WTC11 (cell line): ENCODE measurements at regions not wholly inside any gene's neighbourhood (a gene's known extent, or its start where the extent isn't known, plus 50 kb on each side); places are given as distances from the start of the nearest gene placed in this dataset.

Experiments
- ATAC-seq: fragments of 200-7000 bp; cut with Tn5 transposase; 2 replicates; pipeline ENCODE4 v1.10.0; 2021; ENCODE audit warnings: mild to moderate bottlenecking, moderate library complexity
- CTCF ChIA-PET: fragments of 300-600 bp; sonication (Branson Sonifier 250); formaldehyde crosslinking; loops from one replicate; lab custom pipeline; 2021; ENCODE audit warnings: antibody characterized with exemption; lab: Charles Lee
- POLR2A ChIA-PET: fragments of 350-600 bp; sonication (Branson Sonifier 250); formaldehyde crosslinking; loops from one replicate; lab custom pipeline; 2021; ENCODE audit warnings: antibody characterized with exemption; lab: Charles Lee
- DNase-seq: peaks from one replicate; pipeline ENCODE4 v3.0.0; 2021; ENCODE audit warnings: low spot score
- H3K27ac Mint-ChIP-seq: 2 replicates; pipeline ENCODE4 v1.8.0; 2021; ENCODE audit warnings: mixed read lengths
- H3K27me3 Mint-ChIP-seq: 2 replicates; pipeline ENCODE4 v1.8.0; 2021; ENCODE audit warnings: low read depth, mild to moderate bottlenecking, moderate library complexity, mixed read lengths
- H3K36me3 Mint-ChIP-seq: 2 replicates; pipeline ENCODE4 v1.8.0; 2021; ENCODE audit warnings: mixed read lengths
- H3K4me1 Mint-ChIP-seq: 2 replicates; pipeline ENCODE4 v1.8.0; 2022; ENCODE audit warnings: mixed read lengths
- H3K4me3 Mint-ChIP-seq: 2 replicates; pipeline ENCODE4 v1.8.0; 2021; ENCODE audit warnings: mild to moderate bottlenecking, moderate library complexity, mixed read lengths
- H3K9me3 Mint-ChIP-seq: 2 replicates; pipeline ENCODE4 v1.8.0; 2021; ENCODE audit warnings: mixed read lengths
- AFF4 ChIP-seq: sonication (generic); formaldehyde crosslinking; IDR thresholded peaks from 2 replicates; pipeline ENCODE4 v1.8.1; 2023; ENCODE audit warnings: mild to moderate bottlenecking, missing genetic modification reagents, borderline replicate concordance
- CBFB ChIP-seq: sonication (generic); formaldehyde crosslinking; IDR thresholded peaks from 2 replicates; pipeline ENCODE4 v1.8.1; 2022; ENCODE audit warnings: mild to moderate bottlenecking, low read depth, missing genetic modification reagents
- EMX1 ChIP-seq: fragments of 250-450 bp; sonication (Bioruptor Pico); IDR thresholded peaks from 2 replicates; pipeline ENCODE4 v1.8.0; 2021; ENCODE audit warnings: mild to moderate bottlenecking
- GABPB1 ChIP-seq: sonication (generic); formaldehyde crosslinking; IDR thresholded peaks from 2 replicates; pipeline ENCODE4 v1.8.1; 2023; ENCODE audit warnings: mild to moderate bottlenecking, missing genetic modification reagents
- MYBL2 ChIP-seq: sonication (generic); formaldehyde crosslinking; IDR thresholded peaks from 2 replicates; pipeline ENCODE4 v1.8.1; 2023; ENCODE audit warnings: mild to moderate bottlenecking, moderate library complexity, missing genetic modification reagents
- NR1H2 ChIP-seq: sonication (generic); formaldehyde crosslinking; IDR thresholded peaks from 2 replicates; pipeline ENCODE4 v1.9.0; 2021; ENCODE audit warnings: mild to moderate bottlenecking, moderate library complexity, missing genetic modification reagents
- OVOL2 ChIP-seq: fragments of 250-450 bp; sonication (Bioruptor Pico); IDR thresholded peaks from 2 replicates; pipeline ENCODE4 v1.9.0; 2021; ENCODE audit warnings: mild to moderate bottlenecking, borderline replicate concordance
- RELA ChIP-seq: sonication (generic); formaldehyde crosslinking; IDR thresholded peaks from 2 replicates; pipeline ENCODE4 v1.8.1; 2022; ENCODE audit warnings: missing genetic modification reagents, mild to moderate bottlenecking, borderline replicate concordance
- RORB ChIP-seq: fragments of 250-450 bp; sonication (Bioruptor Pico); IDR thresholded peaks from 2 replicates; pipeline ENCODE4 v1.9.0; 2021; ENCODE audit warnings: mild to moderate bottlenecking
- SMAD3 ChIP-seq: sonication (generic); formaldehyde crosslinking; IDR thresholded peaks from 2 replicates; pipeline ENCODE4 v1.8.0; 2022; ENCODE audit warnings: missing genetic modification reagents, mild to moderate bottlenecking, borderline replicate concordance
- SOX15 ChIP-seq: fragments of 250-450 bp; sonication (Bioruptor Pico); IDR thresholded peaks from 2 replicates; pipeline ENCODE4 v1.9.0; 2021; ENCODE audit warnings: mild to moderate bottlenecking
- TCF7 ChIP-seq: sonication (generic); formaldehyde crosslinking; IDR thresholded peaks from 2 replicates; pipeline ENCODE4 v1.8.0; 2022; ENCODE audit warnings: mild to moderate bottlenecking, low read depth, missing genetic modification reagents, moderate library complexity
- TEAD4 ChIP-seq: sonication (generic); formaldehyde crosslinking; IDR thresholded peaks from 2 replicates; pipeline ENCODE4 v1.8.0; 2022; ENCODE audit warnings: mild to moderate bottlenecking, missing genetic modification reagents
- ZNF138 ChIP-seq: sonication (generic); formaldehyde crosslinking; conservative IDR thresholded peaks from 2 replicates; pipeline ENCODE4 v1.8.1; 2022; ENCODE audit warnings: mild to moderate bottlenecking, moderate library complexity, missing genetic modification reagents
- ZNF281 ChIP-seq: sonication (generic); formaldehyde crosslinking; IDR thresholded peaks from 2 replicates; pipeline ENCODE4 v1.8.0; 2023; ENCODE audit warnings: mild to moderate bottlenecking, missing genetic modification reagents
- ZNF532 ChIP-seq: fragments of 250-450 bp; sonication (Bioruptor Pico); IDR thresholded peaks from 2 replicates; pipeline ENCODE4 v1.9.0; 2021; ENCODE audit warnings: mild to moderate bottlenecking, borderline replicate concordance
- TF ChIP-seq, protein P1 (sequence below): fragments of 250-450 bp; sonication (Bioruptor Pico); IDR thresholded peaks from 2 replicates; pipeline ENCODE4 v2.1.2; 2022; ENCODE audit warnings: mild to moderate bottlenecking, moderate library complexity

GRCh38 chr6:78594668-78595066 lies 272.7 kb upstream of the IRAK1BP1 start:
- Mint-ChIP-seq H3K4me1 (no peaks in the 10 kb centered on the region), H3K9me3 (peaks cover 13% of the 10 kb centered on the region), H3K27me3 (no peaks in the 10 kb centered on the region), H3K36me3 (peaks cover 4% of the 10 kb centered on the region; the same call in 1 of the 2 replicates), H3K27ac (no peak overlapping the region), H3K4me3 (no peak overlapping the region)
- no peak for ATAC-seq
- DNase-seq: no peak
- ChIA-PET CTCF (no interaction called here), POLR2A (no interaction called here)
- TF ChIP-seq TCF7 (CRISPR knock-in tag): no peak
- no peak for TF ChIP-seq OVOL2 (CRISPR knock-in tag)
- TF ChIP-seq, protein P1, sequence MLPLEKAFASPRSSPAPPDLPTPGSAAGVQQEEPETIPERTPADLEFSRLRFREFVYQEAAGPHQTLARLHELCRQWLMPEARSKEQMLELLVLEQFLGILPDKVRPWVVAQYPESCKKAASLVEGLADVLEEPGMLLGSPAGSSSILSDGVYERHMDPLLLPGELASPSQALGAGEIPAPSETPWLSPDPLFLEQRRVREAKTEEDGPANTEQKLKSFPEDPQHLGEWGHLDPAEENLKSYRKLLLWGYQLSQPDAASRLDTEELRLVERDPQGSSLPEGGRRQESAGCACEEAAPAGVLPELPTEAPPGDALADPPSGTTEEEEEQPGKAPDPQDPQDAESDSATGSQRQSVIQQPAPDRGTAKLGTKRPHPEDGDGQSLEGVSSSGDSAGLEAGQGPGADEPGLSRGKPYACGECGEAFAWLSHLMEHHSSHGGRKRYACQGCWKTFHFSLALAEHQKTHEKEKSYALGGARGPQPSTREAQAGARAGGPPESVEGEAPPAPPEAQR (CRISPR knock-in tag): no peak
- TF ChIP-seq RELA (CRISPR knock-in tag): no peak
- no peak for TF ChIP-seq CBFB (CRISPR knock-in tag)
- TF ChIP-seq SOX15 (CRISPR knock-in tag): no peak
- no peak for TF ChIP-seq MYBL2 (CRISPR knock-in tag)
- no peak for TF ChIP-seq RORB (CRISPR knock-in tag)
- no peak for TF ChIP-seq TEAD4 (CRISPR knock-in tag)
- no peak for TF ChIP-seq AFF4 (CRISPR knock-in tag)
- TF ChIP-seq ZNF532 (CRISPR knock-in tag): no peak
- TF ChIP-seq NR1H2 (CRISPR knock-in tag): no peak
- TF ChIP-seq EMX1 (CRISPR knock-in tag): no peak
- no peak for TF ChIP-seq ZNF138 (CRISPR knock-in tag)
- TF ChIP-seq GABPB1 (CRISPR knock-in tag): no peak
- no peak for TF ChIP-seq ZNF281 (CRISPR knock-in tag)
- no peak for TF ChIP-seq SMAD3 (CRISPR knock-in tag)
